ENCODE measurements at regions not wholly inside any gene's neighbourhood (a gene's known extent, or its start where the extent isn't known, plus 50 kb on each side); places are given as distances from the start of the nearest gene placed in this dataset.
"Not testable (repeated sequence)": the region's sequence is repeated elsewhere in the genome, so short reads cannot be mapped to it uniquely, and the experiment has no call there.

GRCh38 chr3:10653241-10653640, 147.9 kb upstream of the ATP2B2 start:
- Histone ChIP-seq H3K9me3 (ENCODE audit: severe bottlenecking) (no peaks in the 10 kb centered on the region), H3K27ac (no peak overlapping the region), H3K27me3 (ENCODE audit: insufficient read depth, low read depth, severe bottlenecking) (peaks cover 4% of the 10 kb centered on the region), H3K36me3 (no peaks in the 10 kb centered on the region), H3K4me3 (ENCODE audit: low read depth, low read length) (no peak overlapping the region)
- DNase-seq = no peak
- no peak for TF ChIP-seq CTCF (IDR thresholded peaks at IDR 0.05; ENCODE audit: low read depth, low read length)

GRCh38 chr3:10653866-10654611, 148.7 kb upstream of the ATP2B2 start:
- H3K27ac ChIP-seq = no peak overlapping the region
- H3K9me3 ChIP-seq (ENCODE audit: severe bottlenecking) = no peaks in the 10 kb centered on the region
- no peak for DNase-seq
- no peak overlapping the region for H3K4me3 ChIP-seq (ENCODE audit: low read depth, low read length)
- no peaks in the 10 kb centered on the region for H3K36me3 ChIP-seq
- peaks cover 2% of the 10 kb centered on the region for H3K27me3 ChIP-seq (ENCODE audit: insufficient read depth, low read depth, severe bottlenecking)
- TF ChIP-seq CTCF (IDR thresholded peaks at IDR 0.05; ENCODE audit: low read depth, low read length) = no peak

GRCh38 chr3:10655105-10655504, 149.7 kb upstream of the ATP2B2 start:
- no peak for DNase-seq
- Histone ChIP-seq H3K9me3 (ENCODE audit: severe bottlenecking) (no peaks in the 10 kb centered on the region), H3K27me3 (ENCODE audit: insufficient read depth, low read depth, severe bottlenecking) (no peaks in the 10 kb centered on the region), H3K36me3 (no peaks in the 10 kb centered on the region), H3K4me3 (ENCODE audit: low read depth, low read length) (no peak overlapping the region), H3K27ac (no peak overlapping the region)
- no peak for TF ChIP-seq CTCF (IDR thresholded peaks at IDR 0.05; ENCODE audit: low read depth, low read length)

- not testable (repeated sequence) for H3K4me3 ChIP-seq (ENCODE audit: low read depth, low read length)
Observed at GRCh38 chr3:10657339-10657738, 152.0 kb upstream of the ATP2B2 start.

GRCh38 chr3:10665592-10665991, 150.4 kb upstream of the SLC6A11 start:
- no peaks in the 10 kb centered on the region for H3K9me3 ChIP-seq (ENCODE audit: severe bottlenecking)
- H3K36me3 ChIP-seq = no peaks in the 10 kb centered on the region
- no peak overlapping the region for H3K4me3 ChIP-seq (ENCODE audit: low read depth, low read length)
- H3K27ac ChIP-seq = no peak overlapping the region
- H3K27me3 ChIP-seq (ENCODE audit: insufficient read depth, low read depth, severe bottlenecking) = peaks cover 3% of the 10 kb centered on the region
- no peak for DNase-seq
- TF ChIP-seq CTCF (IDR thresholded peaks at IDR 0.05; ENCODE audit: low read depth, low read length) = no peak

More at GRCh38 chr3:10657339-10657738, 152.0 kb upstream of the ATP2B2 start:
- H3K27ac ChIP-seq; H3K27me3 ChIP-seq (ENCODE audit: insufficient read depth, low read depth, severe bottlenecking); H3K36me3 ChIP-seq; DNase-seq; H3K9me3 ChIP-seq (ENCODE audit: severe bottlenecking): not testable (repeated sequence)

GRCh38 chr3:10666621-10667020, 149.4 kb upstream of the SLC6A11 start:
- H3K9me3 ChIP-seq (ENCODE audit: severe bottlenecking) = no peaks in the 10 kb centered on the region
- no peaks in the 10 kb centered on the region for H3K36me3 ChIP-seq
- H3K27ac ChIP-seq = no peak overlapping the region
- no peak for TF ChIP-seq CTCF (IDR thresholded peaks at IDR 0.05; ENCODE audit: low read depth, low read length)
- no peak for DNase-seq
- H3K4me3 ChIP-seq (ENCODE audit: low read depth, low read length) = no peak overlapping the region
- H3K27me3 ChIP-seq (ENCODE audit: insufficient read depth, low read depth, severe bottlenecking) = peaks cover 3% of the 10 kb centered on the region
